Occipital lobe (tissue), 1 donor: ENCODE measurements at regions not wholly inside any gene's neighbourhood (a gene's known extent, or its start where the extent isn't known, plus 50 kb on each side); places are given as distances from the start of the nearest gene placed in this dataset.
"Not testable (repeated sequence)": the region's sequence is repeated elsewhere in the genome, so short reads cannot be mapped to it uniquely, and the experiment has no call there.

Experiments
- DNase-seq: peaks from one replicate; lab custom pipeline; 2025; lab: John Stamatoyannopoulos, UW

GRCh38 chr2:7428454-7429204, 511.4 kb downstream of the RNF144A start:
- DNase-seq, result no peak

- DNase-seq, result no peak
Measured at GRCh38 chr2:7429733-7430132, 512.5 kb downstream of the RNF144A start.

- no peak for DNase-seq
Measured at GRCh38 chr2:7430421-7430868, 513.2 kb downstream of the RNF144A start.

- DNase-seq, result no peak
Measured at GRCh38 chr2:7430869-7431641, 513.8 kb downstream of the RNF144A start.

GRCh38 chr2:7432436-7432835, 515.2 kb downstream of the RNF144A start:
- DNase-seq, result no peak

GRCh38 chr2:7436096-7436906, 519.1 kb downstream of the RNF144A start:
- DNase-seq, result no peak

GRCh38 chr2:7437141-7437540, 519.9 kb downstream of the RNF144A start:
- DNase-seq, result no peak

- DNase-seq, result no peak
Measured at GRCh38 chr2:7437716-7438632, 520.8 kb downstream of the RNF144A start.

- no peak for DNase-seq
Measured at GRCh38 chr2:7438855-7439254, 521.6 kb downstream of the RNF144A start.

- no peak for DNase-seq
Measured at GRCh38 chr2:7440977-7441376, 523.8 kb downstream of the RNF144A start.

- DNase-seq, result not testable (repeated sequence)
Measured at GRCh38 chr2:7441841-7442240, 524.6 kb downstream of the RNF144A start.

GRCh38 chr2:7444626-7445025, 527.4 kb downstream of the RNF144A start:
- no peak for DNase-seq

GRCh38 chr2:7448578-7449264, 531.5 kb downstream of the RNF144A start:
- DNase-seq, result no peak

GRCh38 chr2:7449298-7449697, 532.1 kb downstream of the RNF144A start:
- DNase-seq, result no peak

- DNase-seq, result no peak
Measured at GRCh38 chr2:7450188-7450832, 533.1 kb downstream of the RNF144A start.

GRCh38 chr2:7450833-7451190, 533.6 kb downstream of the RNF144A start:
- no peak for DNase-seq

GRCh38 chr2:7452110-7452876, 535.1 kb downstream of the RNF144A start:
- no peak for DNase-seq

GRCh38 chr2:7454592-7454991, 537.4 kb downstream of the RNF144A start:
- DNase-seq, result no peak

GRCh38 chr2:7456762-7457161, 539.5 kb downstream of the RNF144A start:
- no peak for DNase-seq
